Activated T-cell treated with anti-CD3 and anti-CD28 coated beads for 4 hours (primary cell): ENCODE measurements at regions not wholly inside any gene's neighbourhood (a gene's known extent, or its start where the extent isn't known, plus 50 kb on each side); places are given as distances from the start of the nearest gene placed in this dataset.

Experiments
- DNase-seq: peaks from one replicate; pipeline ENCODE4 v3.0.0-alpha.2; 2020

DNA sequence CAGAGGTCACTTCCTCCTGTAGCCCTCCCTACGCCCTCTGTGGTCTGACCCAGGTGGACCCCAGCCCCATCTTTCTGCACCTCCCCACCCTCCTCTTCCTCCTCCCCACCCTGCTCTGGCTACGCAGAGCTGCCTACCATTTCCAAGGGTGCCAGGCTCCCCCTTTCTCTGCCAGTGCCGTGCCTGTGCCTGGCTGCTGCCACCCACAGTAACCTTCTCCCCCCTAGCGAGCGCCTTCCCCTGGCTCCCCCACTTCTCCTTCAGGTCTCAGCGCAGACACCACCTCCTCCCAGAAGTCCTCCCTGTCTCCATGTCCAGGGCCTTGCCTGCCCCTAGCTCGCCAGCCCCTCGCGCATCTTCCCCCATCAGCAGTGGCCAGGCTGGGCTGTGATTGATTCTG is 471.5 kb downstream of the PTPRU start:
- DNase-seq: no peak

GRCh38 chr1:29706936-29707335 is 470.6 kb downstream of the PTPRU start:
- no peak for DNase-seq

DNA sequence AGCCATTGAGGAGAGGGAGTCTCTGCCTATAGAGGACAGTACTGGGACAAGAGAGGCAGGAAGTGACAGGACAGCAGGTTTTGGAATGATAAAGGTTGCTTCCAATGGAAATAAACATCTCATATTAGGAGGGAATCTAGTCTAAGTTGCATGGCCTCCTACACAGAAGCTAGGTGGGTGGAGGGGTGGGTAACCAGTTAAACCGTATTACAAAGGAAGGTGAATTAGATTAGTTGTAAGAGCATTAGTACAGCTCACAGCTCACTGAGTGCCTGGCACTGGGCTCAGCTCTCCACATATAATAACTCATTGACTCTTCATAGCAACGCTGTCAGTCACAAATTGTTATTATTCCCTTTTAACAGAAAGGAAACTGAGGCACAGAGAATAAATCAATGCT is 468.1 kb downstream of the PTPRU start:
- no peak for DNase-seq

- no peak for DNase-seq
Measured at GRCh38 chr1:29703596-29704370, 467.5 kb downstream of the PTPRU start.

DNA sequence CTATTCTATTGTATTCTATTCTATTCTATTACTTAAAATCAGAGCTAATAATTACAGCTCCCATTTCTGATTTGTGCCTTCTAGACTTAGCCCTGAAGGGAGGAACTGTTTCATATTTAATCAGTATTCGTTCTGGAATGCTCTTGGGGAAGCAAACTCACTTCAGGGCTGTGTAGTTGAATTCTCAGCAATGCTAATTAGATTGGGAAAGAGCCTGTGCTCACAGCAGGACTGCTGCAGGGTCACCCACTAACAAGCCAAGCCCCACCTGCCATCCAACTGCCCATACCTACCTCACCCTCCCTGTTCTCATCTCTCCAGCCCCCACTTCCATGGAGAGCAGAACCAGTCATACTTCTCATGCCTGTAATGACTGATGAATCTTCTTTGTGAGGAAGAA is 464.2 kb downstream of the PTPRU start:
- DNase-seq: no peak

DNA sequence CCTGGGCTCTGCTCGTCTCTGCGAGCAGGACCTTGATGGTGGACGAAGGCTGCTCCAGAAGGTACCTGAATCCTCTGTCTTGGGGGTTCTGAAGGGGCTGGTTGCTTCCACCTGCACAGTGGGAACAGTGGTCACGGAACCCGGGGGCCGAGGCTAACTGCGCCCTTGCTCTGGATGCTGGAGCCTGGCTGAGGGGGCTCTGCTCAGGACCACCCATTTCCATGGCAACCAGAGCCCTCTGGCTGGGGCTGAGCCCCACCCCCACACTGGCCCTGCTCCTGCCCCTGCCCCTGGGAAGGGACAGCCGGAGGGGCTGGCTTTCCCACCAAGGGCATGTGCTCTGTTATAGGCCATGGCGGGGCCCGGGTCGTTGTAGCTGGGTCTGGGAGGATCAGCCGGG is 462.3 kb downstream of the PTPRU start:
- DNase-seq: no peak

DNA sequence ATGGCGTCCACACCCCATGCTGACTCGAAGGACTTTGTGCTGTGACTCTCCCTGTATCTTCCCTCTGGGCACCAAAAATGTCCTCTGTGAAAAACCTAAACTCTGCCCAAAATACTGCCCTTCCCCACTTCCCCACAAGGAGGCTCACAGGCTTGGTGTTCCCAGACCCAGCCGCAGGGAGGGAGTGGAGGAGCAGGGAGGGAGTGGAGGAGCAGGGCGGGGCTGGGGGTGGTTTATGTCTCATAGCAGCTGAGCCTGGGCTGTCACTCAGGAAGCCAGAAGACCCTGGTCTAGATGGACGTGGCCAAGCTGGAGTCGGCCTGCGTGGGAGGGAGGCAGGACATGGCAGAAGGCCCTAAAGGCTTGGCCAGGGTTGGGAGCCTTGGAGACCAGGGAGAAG is 461.7 kb downstream of the PTPRU start:
- DNase-seq: no peak

GRCh38 chr1:29697391-29697780 is 461.1 kb downstream of the PTPRU start:
- DNase-seq: no peak

GRCh38 chr1:29696656-29697390 is 460.5 kb downstream of the PTPRU start:
- DNase-seq: no peak

GRCh38 chr1:29695803-29696202 is 459.5 kb downstream of the PTPRU start:
- no peak for DNase-seq

- DNase-seq: no peak
Measured at GRCh38 chr1:29695036-29695435, 458.7 kb downstream of the PTPRU start.

- no peak for DNase-seq
Measured at GRCh38 chr1:29691499-29691898, 455.2 kb downstream of the PTPRU start.

DNA sequence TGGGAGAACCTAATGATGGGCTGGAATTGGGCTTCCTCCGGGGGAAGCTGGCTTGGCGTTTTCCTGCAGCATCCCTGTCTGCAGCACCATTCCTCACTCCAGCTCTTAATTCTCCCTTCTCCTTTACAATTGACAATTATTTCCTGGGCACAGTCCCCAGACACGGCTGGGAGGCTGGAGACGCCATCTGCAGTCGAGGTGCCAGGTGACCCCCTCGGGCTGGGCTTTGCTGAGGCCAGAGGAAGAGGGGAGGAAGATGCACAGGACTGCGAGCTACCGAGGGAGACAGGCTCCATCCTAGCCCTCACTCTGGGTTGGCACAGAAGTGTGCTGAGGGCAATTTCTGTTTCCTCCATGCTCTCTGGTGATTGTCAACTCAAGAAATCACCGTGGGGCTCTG is 453.8 kb downstream of the PTPRU start:
- no peak for DNase-seq

GRCh38 chr1:29689372-29690030 is 453.2 kb downstream of the PTPRU start:
- DNase-seq: no peak

- no peak for DNase-seq
Measured at GRCh38 chr1:29688471-29689365, 452.4 kb downstream of the PTPRU start.

DNA sequence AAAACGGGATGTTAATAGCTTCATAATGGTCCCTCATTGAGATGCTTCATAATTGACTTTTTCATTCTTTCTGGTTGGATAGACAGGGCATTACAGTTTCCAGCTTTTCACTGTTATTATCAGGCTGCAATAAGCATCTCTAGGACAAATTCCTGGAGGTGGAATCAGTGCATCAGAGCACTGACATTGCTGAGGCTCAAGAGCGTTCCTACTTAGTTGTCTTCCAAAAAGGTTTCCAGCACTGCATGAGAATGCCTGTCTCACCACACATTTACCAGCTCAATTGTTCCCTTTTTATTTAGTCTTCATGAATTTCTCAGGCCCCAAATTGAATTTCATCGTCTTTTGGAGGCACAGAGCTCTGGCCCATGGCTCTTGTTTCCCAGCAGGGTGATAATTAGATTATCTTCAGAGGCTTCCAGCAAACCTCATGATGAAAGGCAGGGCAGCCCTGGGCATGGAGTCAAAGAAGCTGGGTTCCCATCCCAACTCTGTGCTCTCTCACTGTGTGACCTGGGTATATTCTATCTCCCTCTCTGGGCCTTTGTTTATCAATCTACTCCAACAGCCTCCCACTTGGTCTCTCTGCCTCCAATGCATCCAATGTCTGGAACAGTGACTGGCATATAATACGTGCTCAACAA is 451.4 kb downstream of the PTPRU start:
- DNase-seq: no peak

DNA sequence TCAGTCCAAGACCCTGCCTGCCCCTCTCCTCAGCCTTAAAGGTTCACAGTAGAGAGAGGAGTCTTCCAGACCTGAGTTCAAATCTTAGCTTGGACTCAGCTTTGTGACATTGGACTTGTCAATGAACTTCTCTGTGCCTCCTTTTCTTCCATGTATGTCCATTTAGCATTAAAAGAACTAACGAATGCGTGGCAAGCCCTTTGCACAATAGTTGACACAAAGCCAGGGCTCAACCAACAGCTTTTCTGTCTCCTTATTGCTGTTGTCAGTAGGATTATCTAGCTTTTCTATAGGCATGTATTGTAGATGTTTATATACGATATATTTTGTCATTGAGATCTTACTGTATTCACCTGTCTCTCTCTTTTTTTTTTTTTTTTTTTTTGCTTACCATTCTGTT is 450.8 kb downstream of the PTPRU start:
- DNase-seq: no peak

DNA sequence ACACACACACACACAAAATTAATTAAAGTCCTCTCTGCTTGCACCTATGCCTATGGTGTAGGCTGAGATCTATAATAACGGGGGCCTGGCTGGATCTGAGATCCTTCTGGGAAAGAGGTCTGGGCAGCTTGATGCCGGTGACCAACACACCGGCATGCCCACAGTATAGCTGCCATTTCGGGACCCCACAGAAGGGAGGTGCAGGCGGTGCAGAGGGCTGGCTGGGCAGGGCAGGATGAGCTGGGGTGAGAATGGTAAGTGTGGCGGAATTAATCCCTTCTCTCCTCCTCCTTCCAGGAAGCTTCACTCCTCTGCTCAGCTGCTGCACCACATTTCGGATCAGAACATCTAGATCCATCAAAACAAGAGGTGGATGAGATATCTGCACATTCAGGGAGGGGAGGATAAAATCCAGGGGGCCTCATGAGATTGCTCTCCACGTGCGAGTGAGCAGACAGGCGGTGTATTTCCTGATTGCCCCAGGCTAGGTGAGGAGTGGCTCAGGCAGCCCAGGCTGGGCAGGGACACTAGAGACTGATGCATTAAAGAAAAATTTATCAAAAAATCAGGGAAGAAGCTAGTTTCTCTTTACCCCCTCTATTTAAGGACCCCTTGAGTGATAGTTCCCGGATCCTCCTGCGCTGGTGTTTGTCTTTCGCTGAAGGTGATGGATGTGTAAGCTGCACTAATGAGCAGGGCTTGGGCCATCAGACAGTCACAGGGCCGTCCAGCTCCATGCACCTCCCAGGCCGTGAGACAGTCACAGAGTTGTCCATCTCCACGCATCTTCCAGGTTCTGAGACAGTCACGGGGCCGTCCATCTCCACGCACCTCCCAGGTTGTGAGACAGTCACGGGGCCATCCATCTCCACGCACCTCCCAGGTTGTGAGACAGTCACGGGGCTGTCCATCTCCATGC is 449.9 kb downstream of the PTPRU start:
- no peak for DNase-seq

- DNase-seq: no peak
Measured at GRCh38 chr1:29685387-29685786, 449.1 kb downstream of the PTPRU start.

- no peak for DNase-seq
Measured at GRCh38 chr1:29684141-29684540, 447.8 kb downstream of the PTPRU start.

- DNase-seq: no peak
Measured at GRCh38 chr1:29683472-29683871, 447.1 kb downstream of the PTPRU start.
